ENCODE measurements at regions not wholly inside any gene's neighbourhood (a gene's known extent, or its start where the extent isn't known, plus 50 kb on each side); places are given as distances from the start of the nearest gene placed in this dataset.

DNA sequence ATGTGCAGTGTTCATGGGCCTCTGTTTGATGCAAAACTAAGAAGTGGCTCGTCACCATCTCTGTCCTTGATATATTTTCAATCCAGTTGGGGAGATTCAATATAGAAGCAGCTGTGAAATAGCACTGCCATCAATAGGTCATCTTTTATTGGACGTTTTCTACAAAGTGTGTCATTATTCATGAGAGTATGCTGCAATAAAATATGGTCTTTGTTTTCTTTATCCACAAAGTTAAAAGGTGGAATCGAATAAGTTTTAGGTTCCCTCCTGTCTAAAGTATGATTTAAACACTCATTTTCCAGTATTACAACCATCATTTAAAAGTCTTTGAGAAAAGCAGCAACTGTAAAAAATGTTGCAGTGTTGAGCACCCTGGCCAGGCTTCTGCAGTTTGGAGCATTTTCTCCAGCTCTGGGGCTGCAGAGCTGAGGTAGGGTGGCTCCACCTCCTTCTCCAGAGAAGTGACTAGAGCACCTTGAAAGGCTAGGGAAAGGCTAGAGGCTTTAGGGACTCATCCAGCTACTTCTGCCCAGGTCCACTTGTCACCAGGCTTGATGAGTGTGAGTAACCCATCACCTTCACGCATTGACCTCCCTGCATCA, 56.5 kb upstream of the DNAH14 start:
- TF ChIP-seq, protein P1, sequence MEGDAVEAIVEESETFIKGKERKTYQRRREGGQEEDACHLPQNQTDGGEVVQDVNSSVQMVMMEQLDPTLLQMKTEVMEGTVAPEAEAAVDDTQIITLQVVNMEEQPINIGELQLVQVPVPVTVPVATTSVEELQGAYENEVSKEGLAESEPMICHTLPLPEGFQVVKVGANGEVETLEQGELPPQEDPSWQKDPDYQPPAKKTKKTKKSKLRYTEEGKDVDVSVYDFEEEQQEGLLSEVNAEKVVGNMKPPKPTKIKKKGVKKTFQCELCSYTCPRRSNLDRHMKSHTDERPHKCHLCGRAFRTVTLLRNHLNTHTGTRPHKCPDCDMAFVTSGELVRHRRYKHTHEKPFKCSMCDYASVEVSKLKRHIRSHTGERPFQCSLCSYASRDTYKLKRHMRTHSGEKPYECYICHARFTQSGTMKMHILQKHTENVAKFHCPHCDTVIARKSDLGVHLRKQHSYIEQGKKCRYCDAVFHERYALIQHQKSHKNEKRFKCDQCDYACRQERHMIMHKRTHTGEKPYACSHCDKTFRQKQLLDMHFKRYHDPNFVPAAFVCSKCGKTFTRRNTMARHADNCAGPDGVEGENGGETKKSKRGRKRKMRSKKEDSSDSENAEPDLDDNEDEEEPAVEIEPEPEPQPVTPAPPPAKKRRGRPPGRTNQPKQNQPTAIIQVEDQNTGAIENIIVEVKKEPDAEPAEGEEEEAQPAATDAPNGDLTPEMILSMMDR (IDR thresholded peaks at IDR 0.05; ENCODE audit: low read depth, low read length), result no peak
- no peak overlapping the region for H3K4me3 ChIP-seq (ENCODE audit: low read depth, low read length)

DNA sequence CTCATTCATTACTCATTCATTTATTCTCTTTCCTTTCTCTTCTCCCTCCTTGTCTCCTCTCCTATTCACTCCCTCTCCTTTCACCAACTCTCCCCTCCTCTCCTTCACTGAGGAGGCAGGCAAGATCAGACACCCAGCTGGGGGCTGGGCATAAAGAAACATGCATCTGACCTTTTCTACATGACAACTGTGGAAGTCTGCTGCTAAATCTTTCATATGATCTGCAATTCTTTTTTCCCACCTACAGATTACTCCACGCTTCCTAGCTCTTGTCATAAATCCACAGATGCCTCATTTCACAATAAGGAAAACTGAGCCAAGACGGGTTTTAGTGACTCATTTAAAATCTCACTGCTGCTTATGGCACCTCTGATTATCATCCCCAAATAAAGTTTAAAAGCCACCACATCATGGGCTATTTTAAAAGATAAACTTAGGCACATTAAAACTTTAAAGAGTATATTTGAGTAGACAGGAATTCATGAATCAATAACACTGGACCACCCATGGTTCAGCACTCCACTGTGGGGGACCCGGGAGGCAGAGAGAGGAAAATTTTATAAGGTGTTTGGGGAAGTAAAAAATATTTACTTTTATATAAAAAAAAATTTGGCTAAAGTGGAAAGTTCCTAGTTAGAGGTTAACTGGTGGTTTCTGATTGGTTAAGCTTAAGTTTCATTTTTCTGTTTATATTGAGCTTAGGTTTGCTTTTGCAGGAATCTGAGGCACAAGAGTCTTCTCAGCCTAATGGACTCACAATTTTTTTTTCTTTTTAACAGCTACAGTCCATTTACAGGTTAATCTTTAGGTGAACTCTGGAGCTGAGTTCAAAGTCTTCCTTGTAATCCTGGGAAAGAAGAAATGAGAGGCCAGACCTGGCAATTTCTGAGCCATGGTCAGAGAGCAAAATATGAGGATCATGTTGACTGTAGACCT, 55.8 kb upstream of the DNAH14 start:
- TF ChIP-seq, protein P1 (IDR thresholded peaks at IDR 0.05; ENCODE audit: low read depth, low read length), result no peak
- H3K4me3 ChIP-seq (ENCODE audit: low read depth, low read length), result no peak overlapping the region

DNA sequence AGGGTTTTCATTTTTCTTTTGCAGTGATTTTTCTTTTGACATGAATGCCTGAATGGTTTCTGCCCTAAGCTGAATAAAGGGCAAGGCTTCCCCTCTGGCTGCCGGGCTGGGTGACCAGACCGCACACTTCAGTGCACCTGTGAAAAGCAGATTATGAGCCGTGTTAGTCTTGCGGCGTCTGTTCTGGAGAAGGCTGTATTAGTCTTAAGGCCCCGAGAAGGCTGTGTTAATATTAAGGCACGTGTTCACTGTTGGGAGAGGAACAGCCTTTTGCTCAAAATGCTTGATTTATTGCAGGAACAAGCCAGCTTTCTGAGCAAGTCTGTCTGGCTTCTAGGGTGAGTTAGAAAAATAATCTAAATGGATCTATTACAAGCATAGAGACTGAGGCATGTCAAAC, 54.7 kb upstream of the DNAH14 start:
- TF ChIP-seq, protein P1 (IDR thresholded peaks at IDR 0.05; ENCODE audit: low read depth, low read length), result no peak

DNA sequence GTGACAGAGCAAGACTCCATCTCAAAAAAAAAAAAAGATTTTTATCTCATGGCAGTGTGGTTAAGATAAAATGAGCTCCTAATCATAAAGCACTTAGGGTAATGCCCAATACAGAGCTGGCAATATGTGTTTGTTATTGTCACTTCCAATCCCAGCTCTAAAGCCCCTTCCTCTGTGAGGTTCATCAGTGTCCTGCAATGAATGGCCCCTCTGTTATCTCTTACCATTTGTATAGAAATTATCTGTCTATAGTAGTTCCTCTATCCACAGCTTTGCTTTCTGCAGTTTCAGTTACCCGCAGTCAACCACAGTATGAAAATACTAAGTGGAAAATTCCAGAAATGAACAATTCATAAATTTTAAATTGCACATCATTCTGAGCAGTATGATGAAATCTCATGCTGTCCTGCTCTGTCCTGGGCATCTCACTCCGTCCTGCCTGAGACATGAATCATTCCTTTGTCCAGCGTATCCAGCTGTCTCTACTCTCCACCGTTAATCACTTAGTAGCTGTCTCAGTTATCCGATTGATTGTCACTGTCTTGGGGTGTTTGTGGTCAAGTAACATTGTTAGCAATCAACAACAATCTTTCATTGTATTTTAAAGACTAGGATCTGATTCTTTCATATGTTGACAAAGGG, 50.2 kb upstream of the DNAH14 start:
- H3K4me3 ChIP-seq (ENCODE audit: low read depth, low read length), result no peak overlapping the region
- TF ChIP-seq, protein P1 (IDR thresholded peaks at IDR 0.05; ENCODE audit: low read depth, low read length), result no peak

More for the DNA sequence above, 54.7 kb upstream of the DNAH14 start:
- no peak overlapping the region for H3K4me3 ChIP-seq (ENCODE audit: low read depth, low read length)
